Fibroblast of the conjunctiva (primary cell): ENCODE measurements at regions not wholly inside any gene's neighbourhood (a gene's known extent, or its start where the extent isn't known, plus 50 kb on each side); places are given as distances from the start of the nearest gene placed in this dataset.
A peak's percentile ranks its signal among the peaks of the same experiment; 100 is the strongest.

Experiments
- DNase-seq: peaks from one replicate; pipeline ENCODE4 v3.0.0-alpha.2; 2010; ENCODE audit warnings: low read depth

GRCh38 chr2:45254025-45254424 lies 244.8 kb upstream of the SIX2 start:
- no peak for DNase-seq

GRCh38 chr2:45253151-45253550 lies 243.9 kb upstream of the SIX2 start:
- no peak for DNase-seq

GRCh38 chr2:45250176-45250575 lies 240.9 kb upstream of the SIX2 start:
- no peak for DNase-seq

- DNase-seq = no peak
Measured at GRCh38 chr2:45248214-45248613, 239.0 kb upstream of the SIX2 start.

GRCh38 chr2:45244928-45245327 lies 235.7 kb upstream of the SIX2 start:
- no peak for DNase-seq

GRCh38 chr2:45242161-45242741 lies 233.0 kb upstream of the SIX2 start:
- no peak for DNase-seq

GRCh38 chr2:45241061-45241561 lies 231.9 kb upstream of the SIX2 start:
- no peak for DNase-seq

GRCh38 chr2:45237850-45238542 lies 228.7 kb upstream of the SIX2 start:
- DNase-seq = peak; percentile 57

GRCh38 chr2:45237128-45237527 lies 227.9 kb upstream of the SIX2 start:
- DNase-seq = no peak

- no peak for DNase-seq
Measured at GRCh38 chr2:45236268-45236667, 227.0 kb upstream of the SIX2 start.

- no peak for DNase-seq
Measured at GRCh38 chr2:45233301-45233700, 224.0 kb upstream of the SIX2 start.

GRCh38 chr2:45232818-45233217 lies 223.6 kb upstream of the SIX2 start:
- DNase-seq = no peak

GRCh38 chr2:45229411-45229810 lies 220.2 kb upstream of the SIX2 start:
- no peak for DNase-seq

- no peak for DNase-seq
Measured at GRCh38 chr2:45227347-45227746, 218.1 kb upstream of the SIX2 start.

- no peak for DNase-seq
Measured at GRCh38 chr2:45224993-45225380, 215.7 kb upstream of the SIX2 start.

- DNase-seq = no peak
Measured at GRCh38 chr2:45224321-45224992, 215.2 kb upstream of the SIX2 start.

GRCh38 chr2:45223531-45223930 lies 214.3 kb upstream of the SIX2 start:
- DNase-seq = no peak

GRCh38 chr2:45220227-45220626 lies 211.0 kb upstream of the SIX2 start:
- DNase-seq = no peak

- DNase-seq = no peak
Measured at GRCh38 chr2:45218931-45219339, 209.7 kb upstream of the SIX2 start.

GRCh38 chr2:45218297-45218696 lies 209.0 kb upstream of the SIX2 start:
- DNase-seq = no peak

GRCh38 chr2:45216118-45216517 lies 206.9 kb upstream of the SIX2 start:
- DNase-seq = no peak

- DNase-seq = no peak
Measured at GRCh38 chr2:45214550-45214949, 205.3 kb upstream of the SIX2 start.

- no peak for DNase-seq
Measured at GRCh38 chr2:45212953-45213635, 203.8 kb upstream of the SIX2 start.
